Dedifferentiated amniotic fluid mesenchymal stem cell (primary cell): ENCODE measurements at regions not wholly inside any gene's neighbourhood (a gene's known extent, or its start where the extent isn't known, plus 50 kb on each side); places are given as distances from the start of the nearest gene placed in this dataset.
"Not testable (repeated sequence)": the region's sequence is repeated elsewhere in the genome, so short reads cannot be mapped to it uniquely, and the experiment has no call there.

Experiments used
- DNase-seq: peaks from one replicate; pipeline ENCODE4 v3.0.0-alpha.2; 2016; ENCODE audit errors: extremely low spot score

DNA sequence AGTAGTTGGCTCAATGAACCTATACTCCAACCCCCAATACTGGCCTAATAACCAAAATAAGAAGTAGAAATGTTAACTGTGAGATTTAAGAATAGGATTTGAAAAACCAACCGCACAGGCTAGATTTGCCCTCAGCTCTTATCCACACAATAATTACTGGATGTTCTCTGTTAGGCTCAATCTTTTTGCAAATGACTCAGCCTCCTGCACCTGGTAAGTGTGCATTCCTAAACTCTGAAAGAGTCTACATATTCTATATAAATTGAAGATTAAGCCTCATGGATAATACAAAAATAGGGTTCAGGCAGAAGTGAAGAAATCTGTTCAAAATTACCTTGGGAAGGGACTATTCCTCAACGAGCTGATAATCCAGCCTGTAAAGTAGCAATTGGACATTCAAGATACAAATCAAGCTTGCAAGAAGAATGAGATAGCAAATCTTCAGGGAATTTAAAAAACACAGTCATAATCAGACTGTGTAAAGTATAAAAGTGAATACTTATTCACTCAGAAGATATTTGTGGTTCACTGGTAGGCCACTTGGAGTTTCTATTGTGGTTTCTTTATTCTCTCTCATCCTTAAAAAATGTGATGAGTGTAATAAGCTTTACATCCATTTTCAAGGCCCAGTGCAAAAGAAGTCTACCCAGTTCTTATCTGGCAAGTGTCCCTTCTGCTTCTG is 931.9 kb upstream of the SOX9 start:
- no peak for DNase-seq

DNA sequence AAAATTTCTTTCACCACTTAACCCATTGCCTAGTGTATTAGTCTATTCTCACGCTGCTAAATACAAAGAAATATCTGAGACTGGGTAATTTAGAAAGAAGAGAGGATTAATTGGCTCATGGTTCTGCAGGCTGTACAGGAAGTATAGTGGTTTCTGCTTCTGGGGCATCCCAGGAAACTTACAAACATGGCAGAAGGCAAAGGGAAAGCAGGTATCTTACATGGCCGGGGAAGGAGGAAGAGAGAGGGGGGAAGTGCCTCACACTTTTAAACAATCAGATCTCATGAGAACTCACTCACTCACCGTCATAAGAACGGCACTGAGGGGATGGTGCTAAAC is 931.4 kb upstream of the SOX9 start:
- DNase-seq, result no peak

- no peak for DNase-seq
Observed at GRCh38 chr17:71192039-71192555, 928.7 kb upstream of the SOX9 start.

DNA sequence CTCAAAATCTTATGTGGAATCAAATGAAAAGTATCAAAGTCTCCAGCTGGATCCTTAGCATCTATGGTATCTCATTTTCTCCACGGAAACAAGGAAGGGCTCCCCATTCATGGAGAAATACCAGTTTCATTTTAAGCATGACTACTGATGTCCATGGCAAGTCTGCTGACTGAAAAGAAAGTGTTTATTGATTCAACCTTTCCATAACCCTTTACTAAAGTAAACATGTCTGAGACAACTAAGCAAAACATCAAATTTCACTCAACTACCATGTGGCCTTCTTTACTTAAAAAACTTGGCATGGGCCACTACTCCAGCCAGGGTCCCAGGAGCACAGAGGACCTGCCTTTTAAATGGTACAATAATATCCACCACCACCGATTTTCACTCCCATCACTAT is 928.0 kb upstream of the SOX9 start:
- DNase-seq, result no peak

- DNase-seq, result no peak
Observed at GRCh38 chr17:71200597-71200996, 920.2 kb upstream of the SOX9 start.

DNA sequence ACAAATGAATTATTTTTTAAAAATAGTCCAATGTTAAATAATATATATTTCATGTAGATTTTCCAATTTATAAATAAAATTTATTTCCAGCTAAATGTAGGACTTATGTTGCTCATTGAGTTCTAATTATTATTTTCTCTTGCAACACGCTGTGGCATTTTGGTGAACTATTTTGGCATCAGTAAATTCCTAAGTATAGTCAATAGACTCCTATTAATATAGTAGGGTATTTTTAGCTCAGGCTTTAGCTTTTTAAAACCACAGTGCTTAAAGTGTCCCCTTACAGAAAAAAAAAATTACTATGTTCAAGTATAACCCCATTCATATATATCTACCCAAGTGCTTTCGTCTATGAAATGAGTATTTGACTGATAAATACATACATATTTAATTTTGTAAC is 919.2 kb upstream of the SOX9 start:
- DNase-seq, result no peak

GRCh38 chr17:71202449-71202848 is 918.4 kb upstream of the SOX9 start:
- no peak for DNase-seq

DNA sequence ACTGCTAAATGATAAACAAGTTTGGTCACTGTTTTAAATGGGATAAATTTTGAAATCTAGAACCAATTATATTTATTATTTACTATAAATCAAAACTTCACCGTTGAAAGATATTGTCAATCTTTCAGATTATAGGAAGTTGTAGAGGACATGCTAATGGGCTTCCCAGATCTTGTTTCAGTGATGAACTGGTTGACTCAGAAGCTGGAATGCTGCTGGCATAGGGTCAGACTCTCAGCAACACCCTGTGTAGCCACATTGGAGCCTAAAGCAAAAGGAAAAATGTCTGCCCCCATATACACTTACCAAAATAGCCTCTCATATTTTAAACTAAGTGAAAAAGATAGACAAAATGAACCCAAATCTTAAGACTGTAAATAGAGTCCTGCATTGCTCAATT is 916.9 kb upstream of the SOX9 start:
- DNase-seq, result no peak

DNA sequence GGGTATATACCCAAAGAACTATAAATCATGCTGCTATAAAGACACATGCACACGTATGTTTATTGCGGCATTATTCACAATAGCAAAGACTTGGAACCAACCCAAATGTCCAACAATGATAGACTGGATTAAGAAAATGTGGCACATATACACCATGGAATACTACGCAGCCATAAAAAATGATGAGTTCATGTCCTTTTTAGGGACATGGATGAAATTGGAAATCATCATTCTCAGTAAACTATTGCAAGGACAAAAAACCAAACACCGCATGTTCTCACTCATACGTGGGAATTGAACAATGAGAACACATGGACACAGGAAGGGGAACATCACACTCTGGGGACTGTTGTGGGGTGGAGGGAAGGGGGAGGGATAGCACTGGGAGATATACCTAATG is 914.9 kb upstream of the SOX9 start:
- DNase-seq, result not testable (repeated sequence)

DNA sequence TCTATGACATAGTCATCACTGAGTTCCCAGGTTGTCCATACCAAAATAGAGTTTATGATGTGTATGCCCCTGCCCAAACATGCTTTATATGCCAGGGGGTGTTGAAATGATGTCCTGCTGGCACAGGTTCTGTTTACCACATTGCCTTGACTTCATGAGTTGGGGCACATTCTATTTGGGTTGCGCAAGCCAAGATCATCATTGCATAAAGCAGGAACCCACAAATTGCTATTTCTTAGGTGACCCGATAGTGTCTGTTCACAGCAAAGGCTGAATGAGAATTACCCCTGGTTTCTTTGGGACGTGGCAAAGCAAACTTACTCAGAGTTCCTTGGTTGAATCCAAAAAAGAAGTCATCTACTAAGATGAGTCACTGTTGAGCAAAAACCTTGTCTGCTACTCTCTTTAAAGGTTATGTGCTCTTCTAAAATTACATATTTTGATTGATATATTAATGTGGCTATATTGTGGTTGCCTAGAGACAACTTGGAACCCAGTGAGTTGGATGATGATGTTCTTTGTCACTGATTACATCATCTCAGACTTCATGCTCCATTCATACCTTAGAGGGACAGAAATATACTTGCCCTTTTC is 912.6 kb upstream of the SOX9 start:
- DNase-seq, result no peak

- no peak for DNase-seq
Observed at GRCh38 chr17:71213936-71214335, 906.9 kb upstream of the SOX9 start.

GRCh38 chr17:71217769-71218168 is 903.1 kb upstream of the SOX9 start:
- no peak for DNase-seq

GRCh38 chr17:71224824-71225575 is 895.8 kb upstream of the SOX9 start:
- no peak for DNase-seq

- DNase-seq, result no peak
Observed at GRCh38 chr17:71227841-71228240, 893.0 kb upstream of the SOX9 start.

- no peak for DNase-seq
Observed at GRCh38 chr17:71229070-71229469, 891.8 kb upstream of the SOX9 start.

- DNase-seq, result no peak
Observed at GRCh38 chr17:71232801-71233559, 887.8 kb upstream of the SOX9 start.

DNA sequence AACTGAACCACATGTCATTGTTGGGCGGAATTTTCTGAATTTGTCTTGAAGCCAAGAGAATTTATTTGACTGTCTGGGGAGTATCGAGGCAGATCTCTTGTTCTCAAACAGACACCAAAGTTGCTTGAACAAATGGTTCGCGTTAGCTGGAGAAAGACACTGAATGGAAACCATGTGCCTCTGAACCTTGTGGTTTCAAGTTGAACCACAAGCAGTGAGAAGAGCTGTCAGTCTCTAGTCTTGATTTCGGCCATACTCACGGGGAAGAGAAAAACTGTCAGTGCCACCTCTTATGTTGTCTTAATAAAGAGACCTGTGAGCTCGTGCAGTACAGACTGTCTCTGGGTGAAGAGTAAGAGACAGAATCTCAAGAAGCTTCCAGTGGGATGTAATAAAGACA is 886.5 kb upstream of the SOX9 start:
- DNase-seq, result no peak

GRCh38 chr17:71237903-71238538 is 882.8 kb upstream of the SOX9 start:
- DNase-seq, result no peak

GRCh38 chr17:71247441-71248015 is 873.3 kb upstream of the SOX9 start:
- no peak for DNase-seq

DNA sequence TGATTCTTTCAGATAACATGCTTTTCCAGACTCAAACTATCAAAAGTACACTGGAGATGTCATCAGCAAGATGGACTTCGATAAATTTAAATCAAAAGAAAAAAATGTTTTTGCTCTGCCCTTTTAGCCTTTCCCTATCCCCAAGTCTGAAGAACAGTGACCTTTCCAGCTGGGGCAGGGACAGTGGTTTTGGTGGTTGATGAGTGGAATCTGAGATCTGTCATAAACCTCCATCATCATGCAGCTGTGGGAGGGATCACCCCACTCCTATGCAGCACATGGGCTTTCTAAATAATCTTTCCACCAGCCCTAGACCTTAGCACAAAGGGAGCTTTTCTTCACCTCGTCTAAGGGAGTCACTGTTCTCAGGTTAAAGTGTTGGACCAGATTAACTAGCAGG is 869.5 kb upstream of the SOX9 start:
- DNase-seq, result no peak

DNA sequence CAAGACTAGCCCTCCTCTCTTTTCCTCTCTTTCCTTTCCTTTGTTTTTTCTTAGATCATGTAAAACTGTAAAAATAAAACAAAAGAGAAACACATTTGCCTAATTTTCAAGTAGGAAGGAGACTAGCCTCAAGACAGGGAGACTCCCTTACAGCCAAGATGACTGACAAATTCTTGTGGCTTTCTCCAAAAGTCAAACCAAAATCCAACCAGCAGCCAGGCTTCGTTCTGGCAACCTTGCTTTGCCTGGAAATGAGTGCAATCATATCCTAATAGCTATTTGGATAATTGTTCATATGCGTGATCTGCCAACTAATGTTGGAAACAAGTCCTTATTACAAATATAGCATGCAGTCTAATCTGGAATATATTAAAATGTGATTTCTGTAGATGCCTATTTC is 868.9 kb upstream of the SOX9 start:
- DNase-seq, result no peak

- DNase-seq, result no peak
Observed at GRCh38 chr17:71252436-71252835, 868.4 kb upstream of the SOX9 start.
